ENCODE measurements at regions not wholly inside any gene's neighbourhood (a gene's known extent, or its start where the extent isn't known, plus 50 kb on each side); places are given as distances from the start of the nearest gene placed in this dataset.

DNA sequence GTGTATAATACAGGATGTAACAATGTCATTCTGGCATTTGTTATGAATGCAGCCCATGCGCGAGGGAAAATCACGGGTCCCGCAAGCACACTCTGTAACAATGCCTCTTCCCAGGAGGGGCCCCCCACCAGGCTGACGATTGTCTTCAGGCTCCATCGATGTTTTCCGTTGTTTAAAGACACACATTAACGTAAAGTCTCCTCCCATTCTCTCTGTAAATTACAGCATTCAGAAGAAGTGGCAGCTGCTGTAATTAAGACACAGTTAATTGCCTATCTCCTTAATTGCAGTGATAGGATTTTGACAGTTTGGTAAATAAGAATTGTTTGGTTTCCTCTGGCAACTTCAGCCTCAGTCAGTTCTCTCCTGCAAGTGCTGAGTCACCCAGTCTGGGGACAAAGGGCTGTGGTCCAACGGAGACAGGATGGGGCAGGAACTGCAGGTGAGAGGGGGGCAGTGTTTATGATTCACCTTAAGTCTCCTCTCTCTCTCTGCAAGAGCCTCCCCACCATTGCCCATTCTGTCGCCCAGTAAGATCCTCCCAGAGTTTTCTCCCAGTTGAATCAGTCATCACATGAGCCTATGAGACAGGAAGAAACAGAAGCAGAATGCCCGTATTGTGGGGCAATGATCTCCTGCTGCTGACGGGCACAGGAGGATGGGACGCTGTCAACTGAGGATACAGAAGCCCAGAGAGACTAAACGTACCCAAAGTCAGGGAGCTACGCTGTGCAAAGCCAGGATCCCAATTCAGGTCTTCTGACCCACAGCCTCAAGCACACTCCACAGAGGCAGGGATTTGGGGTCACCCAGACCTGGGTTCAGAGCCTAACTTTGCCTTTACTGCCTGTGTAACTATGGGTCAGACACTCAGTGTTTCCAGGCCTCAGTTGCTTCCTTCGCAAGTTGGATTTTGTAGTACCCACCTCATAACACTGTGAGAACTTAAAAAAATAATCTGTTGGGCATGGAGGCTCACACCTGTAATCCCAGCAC lies 110.0 kb downstream of the ADSS2 start:
- Histone ChIP-seq H3K4me3 (no peak overlapping the region), H3K27me3 (no peaks in the 10 kb centered on the region), H3K4me1 (no peaks in the 10 kb centered on the region), H3K36me3 (no peaks in the 10 kb centered on the region), H3K27ac (replicated peaks in 1 of 4) (no peak overlapping the region), H3K9me3 (no peaks in the 10 kb centered on the region)
- DNase-seq (ENCODE audit: extremely low spot score) = no peak
- TF ChIP-seq POLR2A (IDR thresholded peaks at IDR 0.05; ENCODE audit: low read depth) (no peak), EP300 (IDR thresholded peaks at IDR 0.05) (no peak), POLR2AphosphoS5 (IDR thresholded peaks at IDR 0.05) (no peak)
- TF ChIP-seq, protein P1, sequence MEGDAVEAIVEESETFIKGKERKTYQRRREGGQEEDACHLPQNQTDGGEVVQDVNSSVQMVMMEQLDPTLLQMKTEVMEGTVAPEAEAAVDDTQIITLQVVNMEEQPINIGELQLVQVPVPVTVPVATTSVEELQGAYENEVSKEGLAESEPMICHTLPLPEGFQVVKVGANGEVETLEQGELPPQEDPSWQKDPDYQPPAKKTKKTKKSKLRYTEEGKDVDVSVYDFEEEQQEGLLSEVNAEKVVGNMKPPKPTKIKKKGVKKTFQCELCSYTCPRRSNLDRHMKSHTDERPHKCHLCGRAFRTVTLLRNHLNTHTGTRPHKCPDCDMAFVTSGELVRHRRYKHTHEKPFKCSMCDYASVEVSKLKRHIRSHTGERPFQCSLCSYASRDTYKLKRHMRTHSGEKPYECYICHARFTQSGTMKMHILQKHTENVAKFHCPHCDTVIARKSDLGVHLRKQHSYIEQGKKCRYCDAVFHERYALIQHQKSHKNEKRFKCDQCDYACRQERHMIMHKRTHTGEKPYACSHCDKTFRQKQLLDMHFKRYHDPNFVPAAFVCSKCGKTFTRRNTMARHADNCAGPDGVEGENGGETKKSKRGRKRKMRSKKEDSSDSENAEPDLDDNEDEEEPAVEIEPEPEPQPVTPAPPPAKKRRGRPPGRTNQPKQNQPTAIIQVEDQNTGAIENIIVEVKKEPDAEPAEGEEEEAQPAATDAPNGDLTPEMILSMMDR (IDR thresholded peaks at IDR 0.05) = no peak
- WGBS = 57% methylated on average over 16 of the region's 16 CpGs
- intact Hi-C loops (cut with DNase I) = no loop called here

- TF ChIP-seq, protein P1 (IDR thresholded peaks at IDR 0.05) = no peak
- TF ChIP-seq POLR2AphosphoS5 (IDR thresholded peaks at IDR 0.05) (no peak), EP300 (IDR thresholded peaks at IDR 0.05) (no peak), POLR2A (IDR thresholded peaks at IDR 0.05; ENCODE audit: low read depth) (no peak)
- no peak overlapping the region for H3K4me3 ChIP-seq
- no peaks in the 10 kb centered on the region for H3K27me3 ChIP-seq
- H3K36me3 ChIP-seq = no peaks in the 10 kb centered on the region
- no peaks in the 10 kb centered on the region for H3K9me3 ChIP-seq
- WGBS = 83% methylated on average over 6 of the region's 6 CpGs
- DNase-seq (ENCODE audit: extremely low spot score) = no peak
- H3K27ac ChIP-seq (replicated peaks in 1 of 4) = no peak overlapping the region
- intact Hi-C loops (cut with DNase I) = no loop called here
- H3K4me1 ChIP-seq = no peaks in the 10 kb centered on the region
Observed at GRCh38 chr1:244344001-244344400, 107.7 kb downstream of the ADSS2 start.

- intact Hi-C loops (cut with DNase I) = no loop called here
- Histone ChIP-seq H3K4me3 (no peak overlapping the region), H3K36me3 (no peaks in the 10 kb centered on the region), H3K4me1 (peaks cover 0 to 12% (median 9%) of the 10 kb centered on the region in 4 donors), H3K27me3 (no peaks in the 10 kb centered on the region), H3K27ac (replicated peaks in 1 of 4) (no peak overlapping the region), H3K9me3 (no peaks in the 10 kb centered on the region)
- no peak for TF ChIP-seq POLR2A (IDR thresholded peaks at IDR 0.05; ENCODE audit: low read depth)
- no peak for TF ChIP-seq EP300 (IDR thresholded peaks at IDR 0.05)
- no peak for TF ChIP-seq POLR2AphosphoS5 (IDR thresholded peaks at IDR 0.05)
- TF ChIP-seq, protein P1 (IDR thresholded peaks at IDR 0.05) = no peak
- 90% methylated on average over 6 of the region's 6 CpGs for WGBS
- no peak for DNase-seq (ENCODE audit: extremely low spot score)
Observed at GRCh38 chr1:244346972-244347618, 104.6 kb downstream of the ADSS2 start.

DNA sequence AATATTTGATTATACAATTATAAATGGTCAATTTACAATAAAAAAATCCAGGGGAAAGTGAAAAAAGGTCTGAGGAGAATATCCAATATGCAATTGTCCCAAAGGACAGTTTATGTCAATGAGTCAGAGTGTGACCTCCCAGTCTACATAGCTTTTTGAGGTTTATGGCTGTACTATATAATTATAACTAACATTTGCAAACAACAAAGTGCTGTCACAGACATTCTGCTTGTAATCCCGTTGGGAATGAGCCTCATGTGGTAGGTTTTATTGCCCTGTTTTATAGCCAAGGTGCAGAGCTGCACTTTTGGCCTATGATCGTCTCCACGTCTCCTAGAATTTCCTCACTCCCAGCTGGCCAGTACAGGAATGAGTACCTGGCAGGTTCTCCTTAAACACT lies 103.8 kb downstream of the ADSS2 start:
- no peaks in the 10 kb centered on the region for H3K9me3 ChIP-seq
- no peak for TF ChIP-seq POLR2A (IDR thresholded peaks at IDR 0.05; ENCODE audit: low read depth)
- no peak for TF ChIP-seq POLR2AphosphoS5 (IDR thresholded peaks at IDR 0.05)
- TF ChIP-seq, protein P1 (IDR thresholded peaks at IDR 0.05) = no peak
- no peak for TF ChIP-seq EP300 (IDR thresholded peaks at IDR 0.05)
- no peak for DNase-seq (ENCODE audit: extremely low spot score)
- H3K4me3 ChIP-seq = no peak overlapping the region
- WGBS = 79% methylated on average over 3 of the region's 3 CpGs
- H3K27me3 ChIP-seq = no peaks in the 10 kb centered on the region
- H3K4me1 ChIP-seq = peaks cover 0 to 16% (median 9%) of the 10 kb centered on the region in 4 donors
- intact Hi-C loops (cut with DNase I) = no loop called here
- no peaks in the 10 kb centered on the region for H3K36me3 ChIP-seq
- no peak overlapping the region for H3K27ac ChIP-seq (replicated peaks in 1 of 4)

Data from esophagus muscularis mucosa (tissue), 4 donors.